GM18873 (cell line): ENCODE measurements at regions not wholly inside any gene's neighbourhood (a gene's known extent, or its start where the extent isn't known, plus 50 kb on each side); places are given as distances from the start of the nearest gene placed in this dataset.

Experiments used
- ATAC-seq: cut with Tn5 transposase; IDR thresholded peaks from one replicate; pipeline ENCODE4 v1.9.1; 2021; ENCODE audit warnings: mild to moderate bottlenecking, moderate library complexity, moderate number of reproducible peaks; ENCODE audit not compliant: unreplicated experiment, low FRiP score

GRCh38 chr1:170369000-170369399 lies 163.0 kb upstream of the GORAB start:
- no peak for ATAC-seq

DNA sequence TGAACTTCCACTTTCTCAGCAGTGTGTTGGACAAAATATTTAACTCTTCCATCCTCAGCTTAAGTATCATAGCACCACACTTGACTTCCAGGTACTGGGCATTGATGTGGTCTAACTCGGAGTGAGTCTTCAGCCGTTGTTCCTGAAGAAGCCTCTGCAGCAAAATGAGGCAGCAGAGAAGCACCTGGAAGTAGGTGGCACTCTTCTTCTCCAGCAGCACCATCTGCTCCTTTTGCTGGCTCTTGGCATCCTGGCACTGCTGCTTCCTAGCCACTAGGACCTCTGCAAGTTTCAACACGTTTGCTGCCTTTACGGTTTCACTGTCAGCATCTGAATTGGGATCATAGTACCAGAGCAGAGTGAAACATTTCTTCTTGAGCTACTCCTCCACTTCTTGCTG lies 162.5 kb upstream of the GORAB start:
- no peak for ATAC-seq

GRCh38 chr1:170370087-170370486 lies 161.9 kb upstream of the GORAB start:
- no peak for ATAC-seq

GRCh38 chr1:170375082-170375723 lies 156.8 kb upstream of the GORAB start:
- no peak for ATAC-seq

DNA sequence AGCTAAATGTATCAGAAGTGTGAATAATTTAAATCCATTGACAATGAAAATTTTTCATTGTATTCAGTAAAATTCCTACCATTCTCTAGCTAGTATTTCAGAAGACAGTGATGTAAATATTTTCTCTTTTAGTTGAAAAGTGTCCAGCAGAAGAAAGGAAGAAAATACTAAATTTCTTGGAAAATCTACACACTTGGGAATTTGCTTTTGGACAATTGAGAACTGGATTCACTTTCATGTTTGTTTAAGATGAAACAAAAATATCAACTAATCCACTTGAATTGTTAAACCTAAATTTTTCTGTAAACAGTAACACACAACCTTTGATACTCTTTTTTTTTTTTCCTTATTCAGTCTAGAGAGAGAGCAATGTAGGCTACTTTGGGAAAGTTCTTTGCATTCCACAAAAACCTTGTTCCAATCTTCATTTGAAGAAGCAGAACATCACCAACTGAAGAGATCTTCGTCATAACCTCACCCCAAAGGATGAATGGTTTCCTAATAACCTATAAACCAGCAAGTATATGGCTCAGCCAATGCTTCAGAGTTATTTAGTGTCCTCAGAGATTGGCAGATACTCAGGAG lies 155.1 kb upstream of the GORAB start:
- ATAC-seq, result no peak

GRCh38 chr1:170377440-170377839 lies 154.5 kb upstream of the GORAB start:
- no peak for ATAC-seq

DNA sequence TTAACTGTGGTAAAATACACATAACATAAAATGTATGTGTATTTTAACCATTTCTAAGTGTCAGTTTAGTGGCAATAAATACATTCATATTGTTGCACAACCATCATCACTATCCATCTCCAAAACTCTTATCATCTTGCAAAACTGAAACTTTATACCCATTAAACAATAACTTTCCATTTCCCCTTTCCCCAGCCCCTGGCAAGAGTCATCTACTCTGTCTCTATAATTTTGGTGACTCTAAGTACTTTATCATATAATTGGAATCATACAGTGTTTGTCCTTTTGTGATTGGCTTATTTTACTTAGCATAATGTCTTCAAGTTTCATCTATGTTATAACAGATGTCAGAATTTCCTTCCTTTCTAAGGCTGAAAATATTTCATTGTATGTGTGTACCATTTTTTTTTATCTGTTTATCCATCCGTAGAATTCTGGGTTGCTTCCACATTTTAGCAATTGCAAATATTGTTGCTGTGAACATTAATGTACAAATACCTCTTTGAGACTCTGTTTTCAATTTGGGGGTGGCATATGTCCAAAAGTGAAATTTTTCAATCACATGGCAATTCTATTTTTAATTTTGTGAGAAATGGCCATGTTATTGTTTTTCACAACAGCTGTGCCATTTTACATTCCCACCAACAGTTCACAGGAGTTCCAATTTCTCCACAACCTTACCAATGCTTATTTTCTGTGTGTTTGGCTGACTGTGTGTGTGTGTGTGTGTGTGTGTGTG lies 153.9 kb upstream of the GORAB start:
- ATAC-seq, result no peak

DNA sequence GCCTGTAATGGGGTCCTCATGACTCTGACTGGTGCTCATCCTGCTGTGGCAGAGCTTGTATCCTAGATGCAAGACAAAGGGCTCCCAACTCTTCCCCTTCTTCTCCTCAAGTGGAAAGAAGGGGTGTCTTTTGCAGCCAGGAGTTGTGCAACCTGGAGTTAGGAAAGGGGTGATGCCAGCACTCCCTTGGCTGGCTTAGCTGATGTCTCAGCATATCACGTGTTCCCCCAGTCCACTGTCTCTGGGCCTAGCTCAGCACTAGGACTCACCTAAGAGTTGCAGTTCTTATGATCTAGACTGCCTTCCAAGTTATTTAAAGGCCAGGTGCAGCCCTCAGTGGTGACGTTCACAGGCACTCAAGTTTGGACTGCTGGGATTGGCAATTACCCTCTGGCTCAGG lies 146.2 kb upstream of the GORAB start:
- no peak for ATAC-seq

GRCh38 chr1:170388489-170388888 lies 143.5 kb upstream of the GORAB start:
- ATAC-seq, result no peak

- no peak for ATAC-seq
Observed at GRCh38 chr1:170395149-170395548, 136.8 kb upstream of the GORAB start.

- no peak for ATAC-seq
Observed at GRCh38 chr1:170397061-170397460, 134.9 kb upstream of the GORAB start.

- ATAC-seq, result no peak
Observed at GRCh38 chr1:170402476-170403311, 129.3 kb upstream of the GORAB start.

DNA sequence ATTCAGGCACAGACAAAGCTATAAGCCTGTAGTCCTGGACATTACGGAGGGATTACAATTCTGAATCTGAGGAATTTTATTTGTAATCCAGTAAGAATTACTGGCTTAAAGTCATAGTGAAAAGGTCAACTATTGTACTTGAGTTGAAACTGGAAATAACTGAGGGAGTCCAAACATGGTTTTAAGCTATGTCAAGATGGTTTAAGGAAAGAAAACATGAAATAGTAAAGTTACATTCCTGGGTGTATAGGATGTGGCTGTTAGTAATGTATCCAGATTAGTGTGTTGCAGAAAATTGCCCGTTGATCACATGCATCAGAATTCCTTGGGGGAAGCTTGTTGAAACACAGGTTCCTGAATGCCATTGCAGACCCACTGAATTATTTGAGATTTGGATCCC lies 124.8 kb upstream of the GORAB start:
- no peak for ATAC-seq

DNA sequence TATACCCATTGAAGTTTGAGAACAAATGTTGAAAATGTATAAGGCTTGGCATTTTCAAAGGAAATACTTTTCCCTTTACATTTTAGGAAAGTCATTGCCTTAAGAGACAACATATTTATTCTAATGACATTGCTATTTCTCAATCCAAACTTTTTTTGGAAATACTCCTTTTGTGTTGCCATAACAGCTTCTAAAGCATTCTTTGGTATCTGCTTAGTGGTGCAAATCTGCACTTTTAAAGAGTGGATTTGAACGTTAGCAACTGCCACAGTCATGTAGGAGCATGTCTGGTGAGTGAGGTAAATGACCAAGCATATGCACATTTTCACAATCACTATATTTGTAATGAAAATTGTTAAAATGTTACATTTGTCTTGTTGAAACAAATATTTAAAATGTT lies 124.4 kb upstream of the GORAB start:
- no peak for ATAC-seq

DNA sequence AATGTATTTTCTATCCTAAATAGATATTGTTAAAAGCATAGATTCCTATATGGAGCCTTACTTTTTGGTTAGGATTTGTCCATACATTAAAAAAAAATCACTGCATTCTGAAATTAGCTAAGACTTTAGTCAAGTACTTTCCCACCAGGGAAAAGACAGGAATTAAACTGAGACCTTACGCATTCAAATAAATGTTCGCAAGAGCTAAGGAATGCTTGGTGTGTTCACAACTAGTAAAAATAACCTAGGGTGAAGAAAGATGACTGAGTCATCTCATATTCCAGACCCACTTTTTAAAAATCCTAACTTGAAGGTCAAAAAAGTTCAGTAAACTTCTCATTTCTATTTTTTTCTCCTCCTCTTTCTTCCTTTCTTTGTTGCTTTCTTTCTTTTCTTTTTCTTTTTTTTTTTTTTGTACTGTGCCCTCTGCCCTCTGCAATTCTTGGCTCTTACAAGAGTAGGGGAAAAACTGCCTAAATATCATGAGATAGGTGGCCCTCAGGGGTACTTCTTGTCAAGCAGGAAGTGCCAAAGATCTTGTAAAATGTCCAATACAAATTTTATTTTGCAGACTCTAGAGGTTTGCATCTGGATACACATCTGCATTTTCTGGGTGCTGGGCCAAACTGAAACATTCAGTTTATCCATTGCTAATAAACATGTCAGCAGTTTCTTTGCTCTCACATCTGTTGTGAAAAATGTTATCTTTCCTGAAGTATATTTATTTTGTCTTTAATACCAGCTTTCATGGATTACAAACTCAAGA lies 121.4 kb upstream of the GORAB start:
- ATAC-seq, result no peak

DNA sequence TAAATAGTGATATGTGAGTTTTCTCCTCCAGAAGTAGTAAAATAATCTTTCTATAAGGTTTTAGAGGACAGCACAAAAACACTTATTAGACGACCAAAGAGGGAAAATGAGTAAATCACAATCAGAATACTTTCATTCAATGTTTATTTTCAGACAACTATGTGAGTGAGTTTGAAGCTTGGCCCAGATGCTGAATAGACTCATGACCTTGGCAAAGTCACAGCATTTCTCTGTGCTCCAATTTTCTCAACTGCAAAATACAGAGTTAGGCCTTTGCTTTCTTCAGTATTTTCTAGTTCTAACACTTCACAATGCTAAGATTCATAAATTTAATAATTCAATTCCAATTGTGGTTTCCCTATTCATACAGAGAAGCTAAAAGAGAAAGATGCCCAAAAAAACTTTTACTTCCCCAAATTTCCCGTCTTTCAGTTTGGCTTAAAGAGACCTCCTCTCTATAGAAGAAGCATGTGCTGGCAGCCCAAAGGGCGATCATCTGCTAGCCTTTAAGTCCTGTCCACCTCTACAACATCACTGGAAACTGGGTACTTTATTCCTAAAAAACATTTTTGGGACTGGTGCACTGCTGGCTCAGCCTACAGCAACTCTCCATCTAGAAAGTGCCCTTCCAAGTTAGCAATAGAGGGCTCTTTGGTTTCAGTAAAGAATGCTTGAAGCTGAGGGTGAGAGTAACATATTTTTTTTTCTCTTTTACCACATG lies 116.8 kb upstream of the GORAB start:
- ATAC-seq, result no peak

- ATAC-seq, result no peak
Observed at GRCh38 chr1:170415710-170416372, 116.1 kb upstream of the GORAB start.

DNA sequence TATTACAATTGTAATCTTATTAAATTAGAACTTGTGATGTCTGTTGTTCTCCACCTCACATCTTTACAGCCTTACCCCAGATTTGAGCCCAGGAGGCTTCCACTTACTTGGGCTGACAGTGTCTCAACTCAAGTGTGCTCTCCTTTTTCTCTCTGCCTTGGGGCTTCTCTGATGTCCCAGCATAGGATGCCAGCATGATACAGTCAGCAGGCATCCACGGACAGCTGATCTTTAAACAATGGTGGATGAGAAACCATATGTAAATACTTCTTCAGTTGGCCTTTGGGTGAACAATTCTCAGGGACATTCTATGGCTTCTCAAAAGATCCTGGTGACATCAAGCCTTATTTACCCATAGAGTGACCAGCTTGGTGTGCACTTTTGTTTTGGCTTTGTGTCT lies 107.6 kb upstream of the GORAB start:
- ATAC-seq, result no peak

- no peak for ATAC-seq
Observed at GRCh38 chr1:170426596-170426995, 105.4 kb upstream of the GORAB start.
